Caco-2 (cell line): ENCODE measurements at regions not wholly inside any gene's neighbourhood (a gene's known extent, or its start where the extent isn't known, plus 50 kb on each side); places are given as distances from the start of the nearest gene placed in this dataset.
"Not testable (repeated sequence)": the region's sequence is repeated elsewhere in the genome, so short reads cannot be mapped to it uniquely, and the experiment has no call there.

Experiments
- BruUV-seq: library from RNA; stranded (reverse); fragments of 400-500 nt; replicated peaks from 2 replicates; lab custom pipeline; 2021; lab: Mats Ljungman, UMichigan
- CTCF ChIA-PET: fragments of 300-600 bp; sonication (Branson Sonifier 250); formaldehyde crosslinking; loops from one replicate; lab custom pipeline; 2022; ENCODE audit warnings: antibody characterized with exemption; lab: Charles Lee
- POLR2A ChIA-PET: fragments of 300-600 bp; sonication (Branson Sonifier 250); formaldehyde crosslinking; loops from one replicate; lab custom pipeline; 2022; ENCODE audit warnings: antibody characterized with exemption; lab: Charles Lee
- DNase-seq, 2 experiments: peaks; one replicate each; pipeline versions ENCODE4 v3.0.0 to v3.0.0-alpha.2; 2020 to 2022
- H3K27me3 ChIP-seq: replicated peaks from 2 replicates; pipeline ENCODE4 v1.6.0; 2011; ENCODE audit warnings: low read length; ENCODE audit not compliant: control insufficient read depth, insufficient read depth
- H3K36me3 ChIP-seq: 2 replicates; pipeline ENCODE4 v1.5.1; 2011; ENCODE audit warnings: low read length; ENCODE audit not compliant: control insufficient read depth, insufficient read depth
- H3K4me1 ChIP-seq: fragments of 250-450 bp; sonication (Bioruptor Pico); 2 replicates; pipeline ENCODE4 v1.5.1; 2020; ENCODE audit warnings: mild to moderate bottlenecking
- H3K4me3 ChIP-seq: 2 replicates; pipeline ENCODE4 v1.5.1; 2011; ENCODE audit warnings: low read depth, mild to moderate bottlenecking, control low read depth, low read length
- H3K9me3 ChIP-seq: fragments of 250-450 bp; sonication (Bioruptor Pico); 2 replicates; pipeline ENCODE4 v1.5.1; 2020; ENCODE audit warnings: mild to moderate bottlenecking, moderate library complexity
- H3K27ac Mint-ChIP-seq: one replicate; pipeline ENCODE4 v1.8.0; 2022; ENCODE audit warnings: mixed read lengths; ENCODE audit not compliant: unreplicated experiment
- H3K27me3 Mint-ChIP-seq: one replicate; pipeline ENCODE4 v1.8.0; 2022; ENCODE audit warnings: mixed read lengths; ENCODE audit not compliant: insufficient read depth, unreplicated experiment
- H3K36me3 Mint-ChIP-seq: one replicate; pipeline ENCODE4 v1.8.0; 2022; ENCODE audit warnings: mild to moderate bottlenecking, mixed read lengths; ENCODE audit not compliant: insufficient read depth, unreplicated experiment
- H3K4me1 Mint-ChIP-seq: one replicate; pipeline ENCODE4 v1.8.0; 2022; ENCODE audit warnings: low read depth, mixed read lengths; ENCODE audit not compliant: unreplicated experiment
- H3K4me3 Mint-ChIP-seq: one replicate; pipeline ENCODE4 v1.8.0; 2022; ENCODE audit warnings: mild to moderate bottlenecking, moderate library complexity, mixed read lengths; ENCODE audit not compliant: unreplicated experiment
- H3K9me3 Mint-ChIP-seq: one replicate; pipeline ENCODE4 v1.8.0; 2022; ENCODE audit warnings: mixed read lengths; ENCODE audit not compliant: unreplicated experiment
- CTCF ChIP-seq, 2 experiments: fragments of 200-600 bp in 1 of 2; IDR thresholded peaks; 1 replicate in 1 of 2; 2 replicates in 1 of 2; pipeline versions ENCODE4 v1.5.1 to v1.8.0; 2011 to 2022; ENCODE audit warnings: antibody characterized with exemption in 1 of 2, control low read depth in 1 of 2, inconsistent platforms in 1 of 2, low read depth in 1 of 2, low read length in 1 of 2, mild to moderate bottlenecking in 1 of 2, moderate library complexity in 1 of 2; ENCODE audit not compliant: insufficient read depth in 1 of 2, severe bottlenecking in 1 of 2, unreplicated experiment in 1 of 2
- intact Hi-C: fragments of 100-400 bp; cut with micrococcal nuclease; formaldehyde crosslinking; loops from one replicate; pipeline ENCODE4 v1.10.0; 2022; ENCODE audit not compliant: unreplicated experiment

- DNase-seq = no peak
- BruUV-seq = no TSS peak
- ChIA-PET POLR2A (no interaction called here), CTCF (no interaction called here)
- Mint-ChIP-seq H3K27me3 (no peaks in the 10 kb centered on the region), H3K27ac (no peak overlapping the region), H3K9me3 (no peaks in the 10 kb centered on the region), H3K36me3 (no peaks in the 10 kb centered on the region), H3K4me3 (no peak overlapping the region), H3K4me1 (no peaks in the 10 kb centered on the region)
- intact Hi-C loops = no loop called here
- Histone ChIP-seq H3K27me3 (no peaks in the 10 kb centered on the region), H3K36me3 (no peaks in the 10 kb centered on the region), H3K4me3 (no peak overlapping the region), H3K9me3 (no peaks in the 10 kb centered on the region), H3K4me1 (no peaks in the 10 kb centered on the region)
- TF ChIP-seq CTCF (IDR thresholded peaks at IDR 0.05; ENCODE audit: insufficient read depth in 1 of 2, low read depth in 1 of 2, low read length in 1 of 2, severe bottlenecking in 1 of 2, unreplicated experiment in 1 of 2) = no peak
Observed at GRCh38 chr16:29141586-29142324, 156.9 kb downstream of the LAT start.

DNA sequence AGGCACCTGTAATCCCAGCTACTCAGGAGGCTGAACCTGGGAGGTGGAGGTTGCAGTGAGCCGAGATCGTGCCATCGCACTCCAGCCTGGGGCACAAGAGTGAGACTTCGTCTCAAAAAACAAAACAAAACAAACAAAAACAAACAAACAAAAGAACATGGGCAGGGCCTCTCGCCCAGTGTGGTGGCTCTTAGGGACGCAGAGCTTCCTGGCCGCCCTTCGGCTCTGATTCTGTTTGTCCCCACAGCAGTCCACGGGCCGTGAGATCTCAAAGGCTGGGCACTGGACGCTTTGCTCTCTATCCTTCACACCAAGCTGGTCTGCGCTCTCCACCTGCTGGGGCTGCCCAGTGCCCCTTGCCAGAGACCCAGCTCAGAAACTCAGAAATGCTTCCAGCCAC lies 156.3 kb downstream of the LAT start:
- H3K9me3 Mint-ChIP-seq, H3K4me3 Mint-ChIP-seq, POLR2A ChIA-PET, BruUV-seq, H3K36me3 Mint-ChIP-seq, intact Hi-C loops, H3K9me3 ChIP-seq, H3K27me3 Mint-ChIP-seq, H3K4me1 ChIP-seq, H3K27ac Mint-ChIP-seq, H3K4me3 ChIP-seq, H3K27me3 ChIP-seq, CTCF ChIA-PET, H3K36me3 ChIP-seq, DNase-seq, H3K4me1 Mint-ChIP-seq: not testable (repeated sequence)

DNA sequence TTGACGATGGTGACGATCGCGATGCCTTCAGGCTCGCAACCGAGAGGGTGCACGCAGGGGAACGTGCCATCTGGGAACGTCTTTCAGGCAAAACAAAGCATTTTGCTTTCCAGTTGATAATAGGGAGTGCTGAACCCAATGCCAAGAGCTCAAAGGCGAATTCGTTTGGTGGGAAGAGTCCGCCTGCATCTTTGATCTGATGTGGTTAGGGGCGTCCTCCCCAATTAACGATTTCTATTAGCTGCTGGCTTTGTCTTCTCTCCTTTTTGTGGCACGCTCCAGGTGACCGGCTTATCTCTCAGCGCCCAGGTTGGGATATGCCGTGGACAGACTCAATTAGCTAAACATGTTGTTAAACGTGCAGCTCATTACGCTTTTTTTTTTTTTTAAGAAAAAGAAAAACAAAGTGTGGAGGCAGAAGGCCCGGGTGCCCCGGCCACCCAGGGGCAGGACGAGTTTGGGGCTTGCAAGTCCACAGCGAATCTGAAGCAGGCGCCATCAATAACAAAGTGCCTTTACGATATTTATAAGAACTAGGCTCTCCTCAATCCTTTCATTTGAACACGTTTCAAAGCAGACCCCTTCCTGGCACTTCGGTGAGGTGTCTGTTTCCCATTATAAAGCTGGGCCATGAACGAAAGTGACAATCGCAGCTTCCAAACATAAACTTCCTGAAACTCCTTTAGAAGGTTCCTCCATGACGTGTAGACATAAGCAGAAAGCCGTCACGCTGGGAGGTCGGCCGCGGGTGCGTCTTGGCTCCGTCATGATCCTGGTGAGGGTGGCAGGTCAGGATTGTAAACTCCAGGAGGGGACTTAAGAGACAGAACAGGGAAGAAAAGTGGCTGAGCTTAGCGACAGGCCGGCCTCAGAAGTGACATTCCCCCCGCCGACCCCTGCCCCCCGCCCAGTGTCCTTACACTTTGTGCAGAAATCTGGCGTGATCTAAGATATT lies 155.3 kb downstream of the LAT start:
- H3K36me3 Mint-ChIP-seq, H3K4me1 Mint-ChIP-seq, H3K9me3 Mint-ChIP-seq, H3K36me3 ChIP-seq, BruUV-seq, H3K4me3 Mint-ChIP-seq, DNase-seq, intact Hi-C loops, H3K4me1 ChIP-seq, H3K27ac Mint-ChIP-seq, H3K9me3 ChIP-seq, H3K4me3 ChIP-seq, H3K27me3 Mint-ChIP-seq, CTCF ChIA-PET, H3K27me3 ChIP-seq, POLR2A ChIA-PET: not testable (repeated sequence)

DNA sequence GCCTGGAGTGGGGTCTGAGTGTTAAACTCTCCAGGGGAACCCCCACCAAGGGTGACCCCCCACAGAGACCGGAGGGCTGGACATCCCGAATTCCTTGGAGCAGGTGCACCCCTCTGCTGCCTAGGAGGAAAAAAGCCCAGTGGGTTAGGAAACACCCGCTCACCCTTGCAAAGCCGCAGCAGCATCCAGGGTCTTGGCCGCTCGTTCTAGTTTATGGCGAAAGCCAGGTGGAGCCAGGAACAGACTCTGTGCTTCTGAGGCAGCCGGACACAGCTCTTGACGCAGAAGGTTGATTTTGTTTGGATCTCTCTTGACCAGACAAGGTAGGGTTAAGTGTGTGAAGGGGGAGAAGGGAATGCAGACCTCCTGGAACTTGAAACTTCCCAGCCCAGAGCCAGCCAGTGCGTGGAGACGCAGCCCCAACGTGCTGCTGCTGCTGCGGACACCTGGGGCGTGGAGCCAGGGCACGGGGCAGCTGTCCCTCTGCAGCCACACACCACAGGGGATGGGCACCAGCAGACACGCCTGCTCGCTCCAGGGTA lies 154.5 kb downstream of the LAT start:
- CTCF ChIA-PET = no interaction called here
- H3K4me3 Mint-ChIP-seq = no peak overlapping the region

More for the DNA sequence above, 154.5 kb downstream of the LAT start:
- intact Hi-C loops = no loop called here
- Histone ChIP-seq H3K36me3 (no peaks in the 10 kb centered on the region), H3K27me3 (no peaks in the 10 kb centered on the region), H3K4me1 (no peaks in the 10 kb centered on the region), H3K9me3 (no peaks in the 10 kb centered on the region), H3K4me3 (no peak overlapping the region)
- DNase-seq = no peak
- no peak for TF ChIP-seq CTCF (IDR thresholded peaks at IDR 0.05; ENCODE audit: insufficient read depth in 1 of 2, low read depth in 1 of 2, low read length in 1 of 2, severe bottlenecking in 1 of 2, unreplicated experiment in 1 of 2)
- Mint-ChIP-seq H3K9me3 (no peaks in the 10 kb centered on the region), H3K4me1 (no peaks in the 10 kb centered on the region), H3K27ac (no peak overlapping the region), H3K36me3 (no peaks in the 10 kb centered on the region), H3K27me3 (no peaks in the 10 kb centered on the region)
- POLR2A ChIA-PET = no interaction called here
- no TSS peak for BruUV-seq
